ENCODE measurements at regions not wholly inside any gene's neighbourhood (a gene's known extent, or its start where the extent isn't known, plus 50 kb on each side); places are given as distances from the start of the nearest gene placed in this dataset.

DNA sequence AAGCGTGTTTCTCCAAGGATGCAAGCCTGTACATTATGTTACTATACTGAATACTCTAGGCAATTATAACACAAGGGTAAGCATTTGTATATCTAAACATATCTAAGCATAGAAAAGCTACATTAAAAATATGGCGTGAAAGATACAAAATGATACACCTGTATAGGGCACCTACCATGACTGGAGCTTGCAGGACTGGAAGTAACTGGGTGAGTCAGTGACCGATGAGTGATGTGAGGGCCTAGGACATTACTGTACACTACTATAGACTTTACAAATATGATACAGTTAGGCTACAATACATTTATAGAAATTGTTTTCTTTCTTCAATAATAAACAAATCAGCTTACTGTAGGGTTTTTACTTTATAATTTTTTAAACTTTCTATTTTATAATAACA is 1127.2 kb upstream of the LRRN3 start:
- TF ChIP-seq, protein P1, sequence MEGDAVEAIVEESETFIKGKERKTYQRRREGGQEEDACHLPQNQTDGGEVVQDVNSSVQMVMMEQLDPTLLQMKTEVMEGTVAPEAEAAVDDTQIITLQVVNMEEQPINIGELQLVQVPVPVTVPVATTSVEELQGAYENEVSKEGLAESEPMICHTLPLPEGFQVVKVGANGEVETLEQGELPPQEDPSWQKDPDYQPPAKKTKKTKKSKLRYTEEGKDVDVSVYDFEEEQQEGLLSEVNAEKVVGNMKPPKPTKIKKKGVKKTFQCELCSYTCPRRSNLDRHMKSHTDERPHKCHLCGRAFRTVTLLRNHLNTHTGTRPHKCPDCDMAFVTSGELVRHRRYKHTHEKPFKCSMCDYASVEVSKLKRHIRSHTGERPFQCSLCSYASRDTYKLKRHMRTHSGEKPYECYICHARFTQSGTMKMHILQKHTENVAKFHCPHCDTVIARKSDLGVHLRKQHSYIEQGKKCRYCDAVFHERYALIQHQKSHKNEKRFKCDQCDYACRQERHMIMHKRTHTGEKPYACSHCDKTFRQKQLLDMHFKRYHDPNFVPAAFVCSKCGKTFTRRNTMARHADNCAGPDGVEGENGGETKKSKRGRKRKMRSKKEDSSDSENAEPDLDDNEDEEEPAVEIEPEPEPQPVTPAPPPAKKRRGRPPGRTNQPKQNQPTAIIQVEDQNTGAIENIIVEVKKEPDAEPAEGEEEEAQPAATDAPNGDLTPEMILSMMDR (IDR thresholded peaks at IDR 0.05): no peak
- no peak for DNase-seq (ENCODE audit: low spot score)
- ATAC-seq (ENCODE audit: low FRiP score): no peak

DNA sequence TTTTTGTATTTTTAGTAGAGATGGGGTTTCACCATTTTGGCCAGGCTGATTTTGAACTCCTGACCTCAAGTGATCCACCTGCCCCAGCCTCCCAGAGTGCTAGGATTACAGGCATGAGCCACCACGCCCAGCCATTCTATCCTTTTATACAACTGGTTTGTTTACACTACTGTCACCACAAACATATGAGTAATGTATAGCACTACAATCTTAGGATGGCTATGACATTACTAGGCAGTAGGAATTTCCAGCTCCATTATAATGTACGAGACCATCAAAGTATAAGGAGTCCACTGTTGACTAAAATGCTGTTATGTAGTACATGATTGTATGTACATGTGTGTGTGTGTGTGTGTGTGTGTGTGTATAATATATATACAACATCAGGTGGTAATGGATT is 1126.1 kb upstream of the LRRN3 start:
- ATAC-seq (ENCODE audit: low FRiP score): no peak
- TF ChIP-seq, protein P1 (IDR thresholded peaks at IDR 0.05): no peak
- DNase-seq (ENCODE audit: low spot score): no peak

DNA sequence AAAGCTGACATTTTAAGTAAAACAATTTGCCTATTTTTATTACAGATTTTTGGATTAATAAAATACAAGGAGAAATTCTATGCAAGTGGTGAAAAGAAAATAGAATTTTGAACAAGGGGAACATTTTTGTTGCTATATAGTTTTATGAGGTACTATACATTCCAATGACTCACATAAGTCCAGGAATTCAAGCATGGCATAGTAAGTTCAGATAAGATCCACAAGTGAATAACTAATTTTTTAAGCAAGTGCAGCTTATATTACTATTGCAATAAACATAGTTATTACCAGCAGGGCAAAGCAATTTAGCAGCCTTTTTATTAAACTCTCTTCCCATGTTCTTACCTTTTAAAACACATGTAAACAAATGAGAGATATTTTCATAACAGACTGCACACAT is 1123.5 kb upstream of the LRRN3 start:
- ATAC-seq (ENCODE audit: low FRiP score) (no peak), DNase-seq (ENCODE audit: low spot score) (no peak)
- TF ChIP-seq, protein P1 (IDR thresholded peaks at IDR 0.05): no peak

DNA sequence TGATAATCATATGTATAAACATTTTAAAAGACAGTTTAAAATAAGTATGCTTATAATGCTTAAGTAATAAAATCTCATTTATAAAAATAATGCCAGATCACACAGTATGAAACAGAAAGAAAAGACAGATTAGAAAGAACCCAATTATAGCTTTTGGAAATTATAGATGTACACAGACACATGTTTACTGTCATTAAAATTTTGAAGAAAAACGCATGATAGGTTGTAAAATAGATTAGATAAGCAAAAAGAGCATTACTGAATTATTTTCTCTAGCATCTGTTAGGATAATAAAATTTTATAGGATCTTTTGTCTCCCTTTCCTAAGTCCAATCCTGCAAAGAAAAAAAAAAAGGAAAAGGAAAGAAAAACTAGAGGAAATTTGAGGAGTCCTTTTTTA is 1107.3 kb upstream of the LRRN3 start:
- DNase-seq (ENCODE audit: low spot score) (no peak), ATAC-seq (ENCODE audit: low FRiP score) (no peak)
- TF ChIP-seq, protein P1 (IDR thresholded peaks at IDR 0.05): no peak

DNA sequence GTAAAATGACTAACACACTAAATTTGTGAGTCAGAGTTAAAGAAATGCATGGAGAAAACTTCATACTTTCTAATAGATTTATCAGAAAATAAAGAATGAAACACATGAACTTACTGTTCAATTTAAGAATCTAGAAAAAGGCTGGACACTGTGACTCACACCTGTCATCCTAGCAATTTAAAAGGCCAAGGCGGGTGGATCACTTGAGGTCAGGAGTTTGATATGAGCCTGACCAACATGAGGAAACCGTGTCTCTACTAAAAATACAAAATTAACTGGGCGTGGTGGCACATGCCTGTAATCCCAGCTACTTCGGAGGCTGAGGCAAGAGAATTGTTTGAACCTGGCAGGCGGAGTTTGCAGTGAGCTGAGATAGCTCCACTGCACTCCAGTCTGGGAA is 1106.2 kb upstream of the LRRN3 start:
- ATAC-seq (ENCODE audit: low FRiP score) (no peak), DNase-seq (ENCODE audit: low spot score) (no peak)
- TF ChIP-seq, protein P1 (IDR thresholded peaks at IDR 0.05): no peak

DNA sequence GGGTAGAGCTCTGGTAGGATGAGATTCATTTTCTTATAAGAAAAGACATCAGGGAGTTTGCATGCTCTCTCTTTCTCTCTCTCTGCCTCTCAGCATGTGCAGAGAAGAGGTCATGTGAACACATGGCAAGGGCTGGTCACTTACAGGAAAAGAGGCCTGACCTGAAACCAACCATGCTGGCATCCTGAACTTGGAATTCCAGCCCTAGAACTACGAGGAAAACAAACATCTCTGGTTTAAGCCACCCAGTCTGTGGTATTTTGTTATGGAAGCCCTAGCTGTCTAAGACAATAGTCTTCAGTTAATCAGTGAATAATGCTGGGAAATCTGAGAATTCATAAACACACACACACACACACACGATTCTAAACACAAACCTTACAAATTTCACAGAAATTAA is 1104.2 kb upstream of the LRRN3 start:
- no peak for DNase-seq (ENCODE audit: low spot score)
- TF ChIP-seq, protein P1 (IDR thresholded peaks at IDR 0.05): no peak
- ATAC-seq (ENCODE audit: low FRiP score): no peak

DNA sequence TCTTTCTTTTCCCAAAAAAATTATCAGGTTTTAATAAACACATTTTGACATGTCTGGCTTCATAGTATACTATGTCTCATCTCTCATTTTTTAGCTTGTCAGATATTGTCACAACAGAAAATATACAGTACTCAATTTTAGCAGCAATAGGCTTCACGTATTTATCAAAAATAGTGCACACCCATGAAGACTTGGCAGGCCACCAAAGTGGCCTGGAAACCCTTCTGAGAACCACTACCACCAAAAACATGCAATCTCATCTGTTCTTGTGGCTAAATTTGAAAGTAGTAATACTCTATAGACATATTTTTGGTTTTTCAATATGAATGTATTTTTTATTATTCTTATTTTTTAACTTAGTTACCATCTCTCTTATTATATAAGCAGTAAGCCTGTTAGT is 1094.5 kb upstream of the LRRN3 start:
- TF ChIP-seq, protein P1 (IDR thresholded peaks at IDR 0.05): no peak
- no peak for DNase-seq (ENCODE audit: low spot score)
- ATAC-seq (ENCODE audit: low FRiP score): no peak
